Frontal cortex (tissue), 3 donors: ENCODE measurements at regions not wholly inside any gene's neighbourhood (a gene's known extent, or its start where the extent isn't known, plus 50 kb on each side); places are given as distances from the start of the nearest gene placed in this dataset.
A peak's percentile ranks its signal among the peaks of the same experiment; 100 is the strongest.

Experiments used
- DNase-seq, 2 donors: peaks; one replicate each; pipeline ENCODE4 v3.0.0; 2012; ENCODE audit warnings: low spot score in 2 of 2
- FAIRE-seq: peaks from 2 replicates; lab custom pipeline; 2012; peaks lifted over from hg19 to GRCh38; lab: Jason Lieb, UNC
- donor health status: control.
- donor health status: control.
- donor health status: control.

GRCh38 chr18:29123706-29124530 lies 947.0 kb upstream of the CDH2 start:
- DNase-seq: no peak
- no peak for FAIRE-seq

GRCh38 chr18:29104671-29105070 lies 927.7 kb upstream of the CDH2 start:
- DNase-seq (no peak), FAIRE-seq (no peak)

- DNase-seq (no peak), FAIRE-seq (no peak)
Observed at GRCh38 chr18:29104227-29104626, 927.3 kb upstream of the CDH2 start.

- FAIRE-seq (no peak), DNase-seq (no peak)
Observed at GRCh38 chr18:29096079-29096770, 919.3 kb upstream of the CDH2 start.

- FAIRE-seq (no peak), DNase-seq (no peak)
Observed at GRCh38 chr18:29087616-29088246, 910.8 kb upstream of the CDH2 start.

- no peak for DNase-seq
- FAIRE-seq: no peak
Observed at GRCh38 chr18:29084120-29084519, 907.2 kb upstream of the CDH2 start.

GRCh38 chr18:29083545-29083944 lies 906.6 kb upstream of the CDH2 start:
- FAIRE-seq (no peak), DNase-seq (no peak)

- no peak for DNase-seq
- FAIRE-seq: no peak
Observed at GRCh38 chr18:29080946-29081345, 904.0 kb upstream of the CDH2 start.

GRCh38 chr18:29078273-29078672 lies 901.3 kb upstream of the CDH2 start:
- FAIRE-seq (no peak), DNase-seq (no peak)

- DNase-seq: no peak
- FAIRE-seq: peak; percentile 36
Observed at GRCh38 chr18:29077344-29077743, 900.4 kb upstream of the CDH2 start.

GRCh38 chr18:29076645-29077044 lies 899.7 kb upstream of the CDH2 start:
- FAIRE-seq (no peak), DNase-seq (no peak)

GRCh38 chr18:29074147-29074546 lies 897.2 kb upstream of the CDH2 start:
- DNase-seq (no peak), FAIRE-seq (no peak)

- DNase-seq: no peak
- FAIRE-seq: no peak
Observed at GRCh38 chr18:29071869-29072268, 894.9 kb upstream of the CDH2 start.

GRCh38 chr18:29063346-29063745 lies 886.4 kb upstream of the CDH2 start:
- DNase-seq (no peak), FAIRE-seq (no peak)

GRCh38 chr18:29062921-29063320 lies 886.0 kb upstream of the CDH2 start:
- DNase-seq: no peak
- FAIRE-seq: no peak

- DNase-seq (no peak), FAIRE-seq (no peak)
Observed at GRCh38 chr18:29060349-29060748, 883.4 kb upstream of the CDH2 start.

GRCh38 chr18:29057703-29058102 lies 880.8 kb upstream of the CDH2 start:
- FAIRE-seq (no peak), DNase-seq (no peak)

- DNase-seq (no peak), FAIRE-seq (no peak)
Observed at GRCh38 chr18:29056800-29057199, 879.9 kb upstream of the CDH2 start.

GRCh38 chr18:29041976-29042375 lies 865.0 kb upstream of the CDH2 start:
- no peak for FAIRE-seq
- no peak for DNase-seq

GRCh38 chr18:29034113-29034856 lies 857.4 kb upstream of the CDH2 start:
- DNase-seq (no peak), FAIRE-seq (no peak)
